K562 (cell line): ENCODE measurements at regions not wholly inside any gene's neighbourhood (a gene's known extent, or its start where the extent isn't known, plus 50 kb on each side); places are given as distances from the start of the nearest gene placed in this dataset.

ENCODE experiments used
- RAD51 ChIP-seq: fragments of 450-650 bp; IDR thresholded peaks from 2 replicates; pipeline ENCODE4 v1.7.1; 2016; ENCODE audit warnings: low read depth, mild to moderate bottlenecking, borderline replicate concordance
- ZNF384 ChIP-seq: IDR thresholded peaks from 2 replicates; pipeline ENCODE4 v1.6.1; 2012; ENCODE audit warnings: low read depth, low read length, improper control_type of control experiment
- ZNF444 ChIP-seq: fragments of 250-450 bp; sonication (Bioruptor Pico); IDR thresholded peaks from 2 replicates; pipeline ENCODE4 v1.4.0; 2020; ENCODE audit warnings: mild to moderate bottlenecking, moderate library complexity
- TF ChIP-seq, protein P1 (sequence below): sonication (generic); formaldehyde crosslinking; IDR thresholded peaks from 2 replicates; pipeline ENCODE4 v1.8.0; 2022; ENCODE audit warnings: mild to moderate bottlenecking, missing genetic modification reagents, borderline replicate concordance
- TF ChIP-seq, protein P2 (sequence below): fragments of 250-450 bp; sonication (Bioruptor Pico); IDR thresholded peaks from 2 replicates; pipeline ENCODE4 v1.4.0; 2020; ENCODE audit warnings: mild to moderate bottlenecking
- TF ChIP-seq, protein P3 (sequence below): fragments of 450-650 bp; IDR thresholded peaks from 2 replicates; pipeline ENCODE4 v1.7.0; 2016; ENCODE audit warnings: borderline replicate concordance
- TF ChIP-seq, protein P4 (sequence below): fragments of 250-450 bp; sonication (Bioruptor Pico); IDR thresholded peaks from 2 replicates; pipeline ENCODE4 v1.5.0; 2021; ENCODE audit warnings: mild to moderate bottlenecking, borderline replicate concordance

DNA sequence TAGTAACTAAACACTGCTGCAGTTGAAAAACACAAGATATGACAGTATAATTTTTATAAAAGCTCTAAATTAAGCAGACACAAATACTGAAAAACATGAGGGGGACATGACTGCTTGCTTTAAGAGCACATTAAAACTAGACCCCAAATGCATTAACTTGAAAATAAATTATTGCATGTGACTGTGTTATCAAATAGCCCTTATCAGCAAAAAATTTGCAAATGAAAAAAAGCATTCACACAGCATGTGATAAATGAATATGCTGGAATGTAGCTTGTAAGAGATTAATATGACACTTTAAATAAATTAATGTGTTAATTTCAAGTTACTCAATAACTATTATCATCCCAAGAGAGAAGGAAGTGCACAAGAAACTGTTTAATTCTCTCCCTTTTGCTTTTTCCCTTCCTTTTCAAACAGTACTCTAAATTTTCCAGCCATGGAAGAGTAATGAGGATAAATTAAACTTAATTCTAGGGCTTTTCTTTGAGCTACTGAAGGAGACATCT is 1422.1 kb upstream of the FLRT2 start (continued):
- TF ChIP-seq, protein P1, sequence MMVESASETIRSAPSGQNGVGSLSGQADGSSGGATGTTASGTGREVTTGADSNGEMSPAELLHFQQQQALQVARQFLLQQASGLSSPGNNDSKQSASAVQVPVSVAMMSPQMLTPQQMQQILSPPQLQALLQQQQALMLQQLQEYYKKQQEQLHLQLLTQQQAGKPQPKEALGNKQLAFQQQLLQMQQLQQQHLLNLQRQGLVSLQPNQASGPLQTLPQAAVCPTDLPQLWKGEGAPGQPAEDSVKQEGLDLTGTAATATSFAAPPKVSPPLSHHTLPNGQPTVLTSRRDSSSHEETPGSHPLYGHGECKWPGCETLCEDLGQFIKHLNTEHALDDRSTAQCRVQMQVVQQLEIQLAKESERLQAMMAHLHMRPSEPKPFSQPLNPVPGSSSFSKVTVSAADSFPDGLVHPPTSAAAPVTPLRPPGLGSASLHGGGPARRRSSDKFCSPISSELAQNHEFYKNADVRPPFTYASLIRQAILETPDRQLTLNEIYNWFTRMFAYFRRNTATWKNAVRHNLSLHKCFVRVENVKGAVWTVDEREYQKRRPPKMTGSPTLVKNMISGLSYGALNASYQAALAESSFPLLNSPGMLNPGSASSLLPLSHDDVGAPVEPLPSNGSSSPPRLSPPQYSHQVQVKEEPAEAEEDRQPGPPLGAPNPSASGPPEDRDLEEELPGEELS (CRISPR knock-in tag): no peak
- TF ChIP-seq, protein P2, sequence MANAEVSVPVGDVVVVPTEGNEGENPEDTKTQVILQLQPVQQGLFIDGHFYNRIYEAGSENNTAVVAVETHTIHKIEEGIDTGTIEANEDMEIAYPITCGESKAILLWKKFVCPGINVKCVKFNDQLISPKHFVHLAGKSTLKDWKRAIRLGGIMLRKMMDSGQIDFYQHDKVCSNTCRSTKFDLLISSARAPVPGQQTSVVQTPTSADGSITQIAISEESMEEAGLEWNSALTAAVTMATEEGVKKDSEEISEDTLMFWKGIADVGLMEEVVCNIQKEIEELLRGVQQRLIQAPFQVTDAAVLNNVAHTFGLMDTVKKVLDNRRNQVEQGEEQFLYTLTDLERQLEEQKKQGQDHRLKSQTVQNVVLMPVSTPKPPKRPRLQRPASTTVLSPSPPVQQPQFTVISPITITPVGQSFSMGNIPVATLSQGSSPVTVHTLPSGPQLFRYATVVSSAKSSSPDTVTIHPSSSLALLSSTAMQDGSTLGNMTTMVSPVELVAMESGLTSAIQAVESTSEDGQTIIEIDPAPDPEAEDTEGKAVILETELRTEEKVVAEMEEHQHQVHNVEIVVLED (CRISPR knock-in tag): no peak
- TF ChIP-seq ZNF444 (no peak), RAD51 (no peak), ZNF384 (no peak)
- TF ChIP-seq, protein P3, sequence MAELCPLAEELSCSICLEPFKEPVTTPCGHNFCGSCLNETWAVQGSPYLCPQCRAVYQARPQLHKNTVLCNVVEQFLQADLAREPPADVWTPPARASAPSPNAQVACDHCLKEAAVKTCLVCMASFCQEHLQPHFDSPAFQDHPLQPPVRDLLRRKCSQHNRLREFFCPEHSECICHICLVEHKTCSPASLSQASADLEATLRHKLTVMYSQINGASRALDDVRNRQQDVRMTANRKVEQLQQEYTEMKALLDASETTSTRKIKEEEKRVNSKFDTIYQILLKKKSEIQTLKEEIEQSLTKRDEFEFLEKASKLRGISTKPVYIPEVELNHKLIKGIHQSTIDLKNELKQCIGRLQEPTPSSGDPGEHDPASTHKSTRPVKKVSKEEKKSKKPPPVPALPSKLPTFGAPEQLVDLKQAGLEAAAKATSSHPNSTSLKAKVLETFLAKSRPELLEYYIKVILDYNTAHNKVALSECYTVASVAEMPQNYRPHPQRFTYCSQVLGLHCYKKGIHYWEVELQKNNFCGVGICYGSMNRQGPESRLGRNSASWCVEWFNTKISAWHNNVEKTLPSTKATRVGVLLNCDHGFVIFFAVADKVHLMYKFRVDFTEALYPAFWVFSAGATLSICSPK: no peak
- TF ChIP-seq, protein P4, sequence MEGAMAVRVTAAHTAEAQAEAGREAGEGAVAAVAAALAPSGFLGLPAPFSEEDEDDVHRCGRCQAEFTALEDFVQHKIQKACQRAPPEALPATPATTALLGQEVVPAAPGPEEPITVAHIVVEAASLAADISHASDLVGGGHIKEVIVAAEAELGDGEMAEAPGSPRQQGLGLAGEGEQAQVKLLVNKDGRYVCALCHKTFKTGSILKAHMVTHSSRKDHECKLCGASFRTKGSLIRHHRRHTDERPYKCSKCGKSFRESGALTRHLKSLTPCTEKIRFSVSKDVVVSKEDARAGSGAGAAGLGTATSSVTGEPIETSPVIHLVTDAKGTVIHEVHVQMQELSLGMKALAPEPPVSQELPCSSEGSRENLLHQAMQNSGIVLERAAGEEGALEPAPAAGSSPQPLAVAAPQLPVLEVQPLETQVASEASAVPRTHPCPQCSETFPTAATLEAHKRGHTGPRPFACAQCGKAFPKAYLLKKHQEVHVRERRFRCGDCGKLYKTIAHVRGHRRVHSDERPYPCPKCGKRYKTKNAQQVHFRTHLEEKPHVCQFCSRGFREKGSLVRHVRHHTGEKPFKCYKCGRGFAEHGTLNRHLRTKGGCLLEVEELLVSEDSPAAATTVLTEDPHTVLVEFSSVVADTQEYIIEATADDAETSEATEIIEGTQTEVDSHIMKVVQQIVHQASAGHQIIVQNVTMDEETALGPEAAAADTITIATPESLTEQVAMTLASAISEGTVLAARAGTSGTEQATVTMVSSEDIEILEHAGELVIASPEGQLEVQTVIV (CRISPR knock-in tag): no peak
- TF ChIP-seq, all 486 proteins: peak for 0
